Mesenchymal stem cell (in vitro differentiated cells and primary cell): ENCODE measurements at regions not wholly inside any gene's neighbourhood (a gene's known extent, or its start where the extent isn't known, plus 50 kb on each side); places are given as distances from the start of the nearest gene placed in this dataset.
A peak's percentile ranks its signal among the peaks of the same experiment; 100 is the strongest.

Source experiments
- DNase-seq: peaks from one replicate; pipeline ENCODE4 v3.0.0-alpha.2; 2013
- H2AFZ ChIP-seq: one replicate; pipeline ENCODE4 v1.6.1; 2013; ENCODE audit warnings: low read depth, mild to moderate bottlenecking, control low read depth, inconsistent platforms, low read length, moderate library complexity
- H2AK5ac ChIP-seq: 2 replicates; pipeline ENCODE4 v1.6.1; 2013; ENCODE audit warnings: low read length, moderate library complexity, mild to moderate bottlenecking, inconsistent platforms; ENCODE audit not compliant: severe bottlenecking
- H2BK120ac ChIP-seq: one replicate; pipeline ENCODE4 v1.6.1; 2013; ENCODE audit warnings: low read depth, mild to moderate bottlenecking, inconsistent platforms, low read length, moderate library complexity
- H2BK12ac ChIP-seq, 2 experiments: one replicate each; pipeline ENCODE4 v1.6.1; 2013; ENCODE audit warnings: inconsistent platforms in 2 of 2, low read length in 2 of 2, mild to moderate bottlenecking in 2 of 2, moderate library complexity in 2 of 2, control low read depth in 1 of 2
- H2BK15ac ChIP-seq: one replicate; pipeline ENCODE4 v1.6.1; 2013; ENCODE audit warnings: mild to moderate bottlenecking, low read depth, inconsistent platforms; ENCODE audit not compliant: poor library complexity, severe bottlenecking
- H2BK5ac ChIP-seq: 2 replicates; pipeline ENCODE4 v1.6.1; 2013; ENCODE audit warnings: low read depth, mild to moderate bottlenecking, low read length, control low read depth, inconsistent platforms; ENCODE audit not compliant: poor library complexity, severe bottlenecking
- H3K14ac ChIP-seq, 2 experiments: one replicate each; pipeline ENCODE4 v1.6.1; 2013; ENCODE audit warnings: inconsistent platforms in 2 of 2, low read length in 2 of 2, control low read depth in 1 of 2, mild to moderate bottlenecking in 1 of 2, moderate library complexity in 1 of 2
- H3K18ac ChIP-seq, 2 experiments: one replicate each; pipeline ENCODE4 v1.6.1; 2013; ENCODE audit warnings: inconsistent platforms in 2 of 2, low read length in 2 of 2, control low read depth in 1 of 2, low read depth in 1 of 2, mild to moderate bottlenecking in 1 of 2
- H3K23ac ChIP-seq, 2 experiments: one replicate each; pipeline ENCODE4 v1.6.1; 2013; ENCODE audit warnings: inconsistent platforms in 2 of 2, low read length in 2 of 2, mild to moderate bottlenecking in 2 of 2, moderate library complexity in 2 of 2, control low read depth in 1 of 2
- H3K27ac ChIP-seq: 2 replicates; pipeline ENCODE4 v1.5.1; 2013; ENCODE audit warnings: mild to moderate bottlenecking, moderate library complexity, low read length, control low read depth, inconsistent platforms; ENCODE audit not compliant: poor library complexity, severe bottlenecking
- H3K27me3 ChIP-seq, 2 experiments: 2 replicates each; pipeline versions ENCODE4 v1.6.1 to v1.7.0; 2013; ENCODE audit warnings: low read length in 2 of 2, mild to moderate bottlenecking in 2 of 2, moderate library complexity in 2 of 2, control low read depth in 1 of 2, inconsistent platforms in 1 of 2; ENCODE audit not compliant: control insufficient read depth in 1 of 2, insufficient read depth in 1 of 2
- H3K36me3 ChIP-seq, 2 experiments: 2 replicates each; pipeline versions ENCODE4 v1.6.1 to v1.7.0; 2013; ENCODE audit warnings: low read length in 2 of 2, control low read depth in 1 of 2, inconsistent platforms in 1 of 2, low read depth in 1 of 2, mild to moderate bottlenecking in 1 of 2; ENCODE audit not compliant: insufficient read depth in 2 of 2, control insufficient read depth in 1 of 2
- H3K4ac ChIP-seq, 2 experiments: one replicate each; pipeline ENCODE4 v1.6.1; 2013; ENCODE audit warnings: inconsistent platforms in 2 of 2, low read length in 2 of 2, mild to moderate bottlenecking in 2 of 2, moderate library complexity in 2 of 2, control low read depth in 1 of 2, low read depth in 1 of 2
- H3K4me1 ChIP-seq: 2 replicates; pipeline ENCODE4 v1.6.1; 2013; ENCODE audit warnings: low read depth, low read length, control low read depth; ENCODE audit not compliant: control insufficient read depth, insufficient read depth
- H3K4me2 ChIP-seq: 2 replicates; pipeline ENCODE4 v1.6.1; 2013; ENCODE audit warnings: low read length, mild to moderate bottlenecking, inconsistent platforms; ENCODE audit not compliant: poor library complexity, severe bottlenecking
- H3K4me3 ChIP-seq, 2 experiments: 2 replicates each; pipeline versions ENCODE4 v1.5.1 to v1.7.0; 2013; ENCODE audit warnings: low read length in 2 of 2, mild to moderate bottlenecking in 2 of 2, control low read depth in 1 of 2, low read depth in 1 of 2; ENCODE audit not compliant: insufficient read depth in 1 of 2
- H3K79me1 ChIP-seq: replicated peaks from 2 replicates; pipeline ENCODE4 v1.6.1; 2013; ENCODE audit warnings: mild to moderate bottlenecking, control low read depth, low read length, inconsistent platforms; ENCODE audit not compliant: poor library complexity, severe bottlenecking
- H3K9ac ChIP-seq: 2 replicates; pipeline ENCODE4 v1.7.0; 2013; ENCODE audit warnings: mild to moderate bottlenecking, low read length, moderate library complexity
- H3K9me3 ChIP-seq: 2 replicates; pipeline ENCODE4 v1.7.0; 2013; ENCODE audit warnings: mild to moderate bottlenecking, low read length; ENCODE audit not compliant: control insufficient read depth
- H4K8ac ChIP-seq: one replicate; pipeline ENCODE4 v1.6.1; 2013; ENCODE audit warnings: inconsistent platforms, mild to moderate bottlenecking, low read length, moderate library complexity
- H4K91ac ChIP-seq: one replicate; pipeline ENCODE4 v1.6.1; 2013; ENCODE audit warnings: mild to moderate bottlenecking, low read length, inconsistent platforms
- WGBS: methylation state at CpG from one replicate; pipeline ENCODE4 v1.1.7; 2013; ENCODE audit warnings: mixed read lengths; 5-methylcytosine and 5-hydroxymethylcytosine counted together

DNA sequence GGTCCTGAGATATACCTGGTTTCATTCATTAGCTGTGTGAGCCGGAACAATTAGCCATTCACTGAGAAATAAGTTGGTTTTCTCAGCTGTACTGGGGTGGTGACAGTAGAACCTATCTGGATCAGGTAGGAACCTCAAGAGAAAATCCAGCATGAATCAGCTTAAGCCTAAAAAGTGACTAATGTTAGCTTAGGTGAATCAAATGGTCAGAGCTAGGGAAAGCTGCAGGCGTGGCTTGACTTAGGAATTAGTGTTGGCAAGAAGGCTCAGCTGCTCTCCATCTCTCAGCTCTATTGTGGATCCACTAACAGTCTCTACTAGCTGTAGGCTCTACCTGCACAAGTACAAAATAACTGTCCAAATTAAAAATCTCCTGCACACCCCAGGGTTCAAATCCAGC lies 1025.5 kb downstream of the RAB28 start:
- H3K4me2 ChIP-seq = no peak overlapping the region
- no peak overlapping the region for H3K27ac ChIP-seq
- 66% methylated on average over 2 of the region's 2 CpGs for WGBS

DNA sequence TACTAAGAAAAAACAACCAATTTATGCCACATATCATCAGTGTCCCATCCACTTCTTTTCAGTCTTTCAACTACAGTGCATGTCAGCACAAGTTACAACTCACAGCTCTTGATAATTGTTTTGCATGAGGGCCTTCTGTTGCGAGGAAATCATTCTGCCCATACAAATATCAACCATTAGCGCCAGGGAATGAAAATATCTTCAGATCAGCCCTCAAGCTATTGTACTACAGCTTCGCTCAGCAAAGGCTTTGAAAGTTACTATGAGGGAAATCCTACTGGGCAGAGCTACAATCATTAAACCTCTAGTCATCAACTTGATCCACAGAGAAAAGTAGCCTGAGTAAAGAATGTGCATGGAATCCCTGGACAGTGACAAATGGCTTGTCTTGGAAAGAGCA lies 1023.6 kb upstream of the HS3ST1 start:
- Histone ChIP-seq H3K36me3 (no peaks in the 10 kb centered on the region), H3K27me3 (no peaks in the 10 kb centered on the region), H2BK120ac (no peak overlapping the region), H3K4me3 (no peak overlapping the region), H3K23ac (no peak overlapping the region), H2BK5ac (no peak overlapping the region), H2AFZ (no peak overlapping the region), H3K79me1 (no peaks in the 10 kb centered on the region), H2BK12ac (no peak overlapping the region), H3K18ac (no peak overlapping the region), H3K9ac (no peak overlapping the region), H3K9me3 (peaks cover 33% of the 10 kb centered on the region), H4K91ac (no peak overlapping the region), H3K4me1 (no peaks in the 10 kb centered on the region), H3K4ac (no peak overlapping the region), H2BK15ac (no peak overlapping the region), H3K4me2 (no peak overlapping the region), H3K14ac (no peak overlapping the region), H3K27ac (no peak overlapping the region), H2AK5ac (no peak overlapping the region), H4K8ac (no peak overlapping the region)
- no peak for DNase-seq
- 60% methylated on average over 3 of the region's 3 CpGs for WGBS

More for the DNA sequence above, 1025.5 kb downstream of the RAB28 start:
- H3K9me3 ChIP-seq = peaks cover 14% of the 10 kb centered on the region
- H2AK5ac ChIP-seq = no peak overlapping the region
- no peaks in the 10 kb centered on the region for H3K36me3 ChIP-seq
- no peaks in the 10 kb centered on the region for H3K4me1 ChIP-seq
- no peak overlapping the region for H4K91ac ChIP-seq
- no peak overlapping the region for H2AFZ ChIP-seq
- no peak overlapping the region for H4K8ac ChIP-seq
- no peak overlapping the region for H3K4ac ChIP-seq
- no peak overlapping the region for H2BK12ac ChIP-seq
- H3K4me3 ChIP-seq = no peak overlapping the region
- no peak overlapping the region for H2BK120ac ChIP-seq
- H3K23ac ChIP-seq = no peak overlapping the region
- H3K27me3 ChIP-seq = no peaks in the 10 kb centered on the region
- DNase-seq = no peak
- H3K9ac ChIP-seq = no peak overlapping the region
- H3K18ac ChIP-seq = no peak overlapping the region
- no peaks in the 10 kb centered on the region for H3K79me1 ChIP-seq
- H3K14ac ChIP-seq = no peak overlapping the region
- H2BK15ac ChIP-seq = no peak overlapping the region
- no peak overlapping the region for H2BK5ac ChIP-seq

DNA sequence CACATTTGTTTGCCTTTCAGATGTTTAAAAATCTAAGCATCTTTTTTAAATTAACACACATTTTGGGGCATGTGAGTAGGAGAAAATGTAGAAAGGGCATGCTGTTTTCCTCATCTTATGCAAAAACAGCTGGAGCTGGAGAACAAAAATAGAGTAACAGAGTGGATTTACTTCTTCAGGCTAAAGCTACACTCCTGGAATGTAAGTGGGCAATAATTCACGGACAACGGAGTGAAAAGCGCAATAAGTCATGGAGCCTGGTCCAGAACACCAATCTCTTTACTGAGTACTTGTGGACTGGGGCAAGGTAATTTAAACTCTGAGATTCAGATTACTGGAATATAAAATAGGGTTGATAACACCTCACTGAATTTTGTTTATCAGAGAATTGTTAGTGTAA lies 1018.8 kb upstream of the HS3ST1 start:
- H3K9ac ChIP-seq = no peak overlapping the region
- no peak overlapping the region for H3K14ac ChIP-seq
- no peak overlapping the region for H2BK5ac ChIP-seq
- H4K91ac ChIP-seq = no peak overlapping the region
- H3K36me3 ChIP-seq = no peaks in the 10 kb centered on the region
- no peak overlapping the region for H3K18ac ChIP-seq
- H3K4ac ChIP-seq = no peak overlapping the region
- H3K79me1 ChIP-seq = no peaks in the 10 kb centered on the region
- H2BK15ac ChIP-seq = no peak overlapping the region
- H2BK120ac ChIP-seq = no peak overlapping the region
- peaks cover 27% of the 10 kb centered on the region for H3K9me3 ChIP-seq
- no peak overlapping the region for H3K23ac ChIP-seq
- H2BK12ac ChIP-seq = no peak overlapping the region
- no peak overlapping the region for H3K4me2 ChIP-seq
- no peak overlapping the region for H3K27ac ChIP-seq
- H2AFZ ChIP-seq = no peak overlapping the region
- no peak overlapping the region for H4K8ac ChIP-seq
- H3K4me3 ChIP-seq = no peak overlapping the region
- H3K27me3 ChIP-seq = no peaks in the 10 kb centered on the region
- H3K4me1 ChIP-seq = no peaks in the 10 kb centered on the region
- H2AK5ac ChIP-seq = no peak overlapping the region
- WGBS = 23% methylated on average over 3 of the region's 3 CpGs
- no peak for DNase-seq

DNA sequence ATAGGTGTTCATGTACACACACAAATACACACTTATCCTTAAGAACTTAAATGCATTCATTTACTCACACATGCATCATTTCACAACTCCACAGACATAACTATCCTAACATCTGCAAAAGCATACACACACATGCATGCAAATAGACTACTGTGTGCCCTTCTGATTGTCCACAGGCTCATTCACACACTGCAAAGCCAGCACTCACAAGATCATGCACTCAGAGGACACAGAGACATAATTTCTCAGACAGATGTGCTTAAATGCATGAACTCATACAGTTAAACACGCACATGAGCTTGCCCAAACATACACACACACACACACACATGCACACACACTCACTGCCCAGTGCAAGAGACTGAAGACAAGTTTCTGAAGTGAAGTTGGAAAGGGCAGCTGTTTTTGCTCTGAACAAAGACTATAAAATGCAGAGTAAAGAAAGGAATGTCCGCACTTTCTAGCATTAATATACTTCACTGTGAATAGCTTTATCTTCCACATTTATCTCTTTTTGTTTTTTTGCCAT lies 1018.0 kb upstream of the HS3ST1 start:
- H3K4ac ChIP-seq = no peak overlapping the region
- H3K27me3 ChIP-seq = no peaks in the 10 kb centered on the region
- no peaks in the 10 kb centered on the region for H3K4me1 ChIP-seq
- H2AK5ac ChIP-seq = no peak overlapping the region
- H3K79me1 ChIP-seq = no peaks in the 10 kb centered on the region
- no peak overlapping the region for H2BK5ac ChIP-seq
- H3K4me3 ChIP-seq = no peak overlapping the region
- DNase-seq = peak; percentile 49
- no peak overlapping the region for H3K14ac ChIP-seq
- H4K8ac ChIP-seq = no peak overlapping the region
- no peak overlapping the region for H3K18ac ChIP-seq
- no peak overlapping the region for H2BK12ac ChIP-seq
- H3K9me3 ChIP-seq = peaks cover 25% of the 10 kb centered on the region
- H3K27ac ChIP-seq = no peak overlapping the region
- no peaks in the 10 kb centered on the region for H3K36me3 ChIP-seq
- WGBS = no CpG with 5 or more reads among the region's 2 CpGs
- no peak overlapping the region for H2BK15ac ChIP-seq
- H2BK120ac ChIP-seq = no peak overlapping the region
- H2AFZ ChIP-seq = no peak overlapping the region
- H3K9ac ChIP-seq = no peak overlapping the region
- no peak overlapping the region for H3K4me2 ChIP-seq
- H3K23ac ChIP-seq = no peak overlapping the region
- H4K91ac ChIP-seq = no peak overlapping the region
